ENCODE measurements at regions not wholly inside any gene's neighbourhood (a gene's known extent, or its start where the extent isn't known, plus 50 kb on each side); places are given as distances from the start of the nearest gene placed in this dataset.

DNA sequence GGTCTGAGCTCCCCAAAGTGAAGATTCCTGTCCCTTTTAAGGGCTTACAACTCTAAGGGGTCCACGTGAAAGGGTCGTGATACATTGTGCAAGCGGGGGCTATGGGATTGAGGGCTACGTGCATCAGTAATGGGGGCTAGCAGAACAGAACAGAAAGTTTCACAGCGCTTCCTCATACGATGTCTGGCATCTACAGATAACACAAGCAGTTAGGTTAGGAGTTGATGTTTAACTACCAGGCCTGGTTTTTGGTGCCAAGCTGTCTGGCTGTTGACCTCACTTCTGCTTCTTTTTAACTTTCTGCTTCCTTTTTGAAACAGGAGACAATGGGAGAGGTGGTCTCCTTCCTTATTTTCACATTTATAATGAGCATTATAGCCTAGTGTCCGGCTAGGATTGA is 368.6 kb upstream of the CXorf51A start:
- Histone ChIP-seq H3K4me3 (IDR thresholded peaks at IDR 0.05; ENCODE audit: insufficient read depth, low read depth, low read length) (no peak overlapping the region), H3K4me1 (ENCODE audit: low read depth, poor library complexity, severe bottlenecking) (no peaks in the 10 kb centered on the region), H3K9ac (no peak overlapping the region), H3K27ac (no peak overlapping the region), H2AFZ (ENCODE audit: low read depth) (no peak overlapping the region), H3K36me3 (ENCODE audit: insufficient read depth) (no peaks in the 10 kb centered on the region), H4K20me1 (ENCODE audit: insufficient read depth) (no peaks in the 10 kb centered on the region), H3K4me2 (no peak overlapping the region), H3K79me2 (ENCODE audit: insufficient read depth, low read depth) (no peaks in the 10 kb centered on the region), H3K27me3 (ENCODE audit: insufficient read depth, low read depth) (no peaks in the 10 kb centered on the region)
- no peak for TF ChIP-seq CTCF (conservative IDR thresholded peaks at IDR 0.05; ENCODE audit: low read depth, low read length)

DNA sequence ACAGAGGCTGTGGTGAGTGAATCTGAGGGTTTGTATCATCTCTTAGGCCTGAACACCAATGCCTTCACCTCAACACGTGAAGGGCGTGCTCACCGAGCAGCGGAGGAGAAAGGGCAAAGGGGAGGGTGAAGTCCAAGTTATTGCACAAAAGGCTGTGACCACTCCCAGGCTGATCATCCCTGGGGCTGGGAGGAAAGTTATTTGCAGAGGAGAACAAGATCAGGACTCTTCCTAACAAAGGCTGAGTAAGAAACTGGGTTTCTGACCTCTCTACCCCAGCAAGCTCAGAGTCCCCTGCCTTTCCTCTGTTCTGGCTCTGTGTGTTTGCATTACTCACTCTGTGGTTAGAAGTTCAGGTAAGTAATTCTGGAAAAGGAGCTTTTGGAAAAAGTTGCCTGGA is 366.3 kb upstream of the CXorf51A start:
- no peaks in the 10 kb centered on the region for H3K4me1 ChIP-seq (ENCODE audit: low read depth, poor library complexity, severe bottlenecking)
- no peaks in the 10 kb centered on the region for H3K27me3 ChIP-seq (ENCODE audit: insufficient read depth, low read depth)
- H2AFZ ChIP-seq (ENCODE audit: low read depth) = no peak overlapping the region
- H3K79me2 ChIP-seq (ENCODE audit: insufficient read depth, low read depth) = no peaks in the 10 kb centered on the region
- no peak for TF ChIP-seq CTCF (conservative IDR thresholded peaks at IDR 0.05; ENCODE audit: low read depth, low read length)
- no peak overlapping the region for H3K9ac ChIP-seq
- no peak overlapping the region for H3K27ac ChIP-seq
- H4K20me1 ChIP-seq (ENCODE audit: insufficient read depth) = no peaks in the 10 kb centered on the region
- no peak overlapping the region for H3K4me3 ChIP-seq (IDR thresholded peaks at IDR 0.05; ENCODE audit: insufficient read depth, low read depth, low read length)
- H3K36me3 ChIP-seq (ENCODE audit: insufficient read depth) = no peaks in the 10 kb centered on the region
- H3K4me2 ChIP-seq = no peak overlapping the region

DNA sequence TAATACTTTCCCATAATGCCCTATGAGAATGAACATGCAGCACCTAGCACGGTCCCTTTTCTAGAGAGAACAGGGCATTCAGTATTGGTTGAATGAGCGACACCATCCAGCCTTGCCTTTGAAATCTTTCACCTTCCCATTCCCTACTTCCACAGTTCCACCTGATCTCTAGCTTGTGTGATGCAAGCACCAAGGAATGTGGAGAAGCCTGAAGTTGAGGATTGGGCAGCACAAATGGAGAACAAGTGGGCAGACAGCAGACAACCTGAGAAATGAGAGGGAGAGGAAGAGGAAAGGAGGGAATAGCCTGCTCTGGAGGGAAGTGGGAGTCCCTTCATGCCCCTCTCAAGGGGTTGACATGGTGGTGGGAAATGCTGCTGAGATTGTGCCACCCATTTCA is 365.1 kb upstream of the CXorf51A start:
- Histone ChIP-seq H3K4me3 (IDR thresholded peaks at IDR 0.05; ENCODE audit: insufficient read depth, low read depth, low read length) (no peak overlapping the region), H3K27ac (no peak overlapping the region), H2AFZ (ENCODE audit: low read depth) (no peak overlapping the region), H3K4me1 (ENCODE audit: low read depth, poor library complexity, severe bottlenecking) (no peaks in the 10 kb centered on the region), H4K20me1 (ENCODE audit: insufficient read depth) (no peaks in the 10 kb centered on the region), H3K36me3 (ENCODE audit: insufficient read depth) (no peaks in the 10 kb centered on the region), H3K4me2 (no peak overlapping the region), H3K79me2 (ENCODE audit: insufficient read depth, low read depth) (no peaks in the 10 kb centered on the region), H3K9ac (no peak overlapping the region), H3K27me3 (ENCODE audit: insufficient read depth, low read depth) (no peaks in the 10 kb centered on the region)
- no peak for TF ChIP-seq CTCF (conservative IDR thresholded peaks at IDR 0.05; ENCODE audit: low read depth, low read length)

DNA sequence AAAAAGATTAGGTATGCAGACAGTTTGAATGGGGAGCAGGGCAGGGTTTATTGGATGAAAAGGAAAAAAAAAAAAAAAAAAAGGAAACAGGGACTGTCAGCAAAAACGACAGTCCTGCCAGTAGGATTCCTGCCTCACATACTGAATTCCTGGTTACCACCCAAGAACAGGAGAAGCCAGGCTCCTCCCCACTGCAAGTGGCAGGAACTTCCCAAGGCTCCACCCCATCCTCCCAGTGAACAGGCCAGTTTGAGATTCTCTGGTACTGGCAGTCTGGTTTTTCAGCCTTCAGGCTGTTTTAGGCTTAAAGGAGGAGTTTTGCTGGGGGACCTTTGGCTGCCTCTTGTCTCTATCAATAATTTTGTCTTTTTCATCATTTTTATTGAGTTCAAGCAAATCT is 360.0 kb upstream of the CXorf51A start:
- no peaks in the 10 kb centered on the region for H3K27me3 ChIP-seq (ENCODE audit: insufficient read depth, low read depth)
- no peak overlapping the region for H3K4me3 ChIP-seq (IDR thresholded peaks at IDR 0.05; ENCODE audit: insufficient read depth, low read depth, low read length)
- H2AFZ ChIP-seq (ENCODE audit: low read depth) = no peak overlapping the region
- no peak for TF ChIP-seq CTCF (conservative IDR thresholded peaks at IDR 0.05; ENCODE audit: low read depth, low read length)
- no peak overlapping the region for H3K4me2 ChIP-seq
- no peak overlapping the region for H3K9ac ChIP-seq
- H3K27ac ChIP-seq = no peak overlapping the region
- no peaks in the 10 kb centered on the region for H4K20me1 ChIP-seq (ENCODE audit: insufficient read depth)
- H3K36me3 ChIP-seq (ENCODE audit: insufficient read depth) = no peaks in the 10 kb centered on the region
- no peaks in the 10 kb centered on the region for H3K4me1 ChIP-seq (ENCODE audit: low read depth, poor library complexity, severe bottlenecking)
- H3K79me2 ChIP-seq (ENCODE audit: insufficient read depth, low read depth) = no peaks in the 10 kb centered on the region

DNA sequence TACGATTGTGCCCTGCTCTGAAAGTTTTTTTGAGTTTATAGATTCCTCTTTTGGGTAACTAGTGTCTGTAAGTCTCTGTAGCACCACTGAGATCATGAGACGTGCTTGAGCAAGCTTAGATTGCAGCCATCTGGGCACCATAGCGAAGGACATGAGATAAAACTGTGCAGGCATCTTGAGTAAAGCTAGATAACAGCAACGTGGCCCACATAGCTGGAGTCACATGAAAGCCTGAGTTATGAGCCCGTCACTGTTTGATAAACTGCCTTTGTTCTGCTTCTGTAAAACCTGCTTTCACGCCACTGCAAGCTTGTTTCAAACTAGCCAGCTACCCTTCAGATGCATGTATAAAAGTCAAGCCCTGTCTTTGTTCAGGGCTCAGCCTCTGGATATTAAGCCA is 359.1 kb upstream of the CXorf51A start:
- no peaks in the 10 kb centered on the region for H3K4me1 ChIP-seq (ENCODE audit: low read depth, poor library complexity, severe bottlenecking)
- H3K79me2 ChIP-seq (ENCODE audit: insufficient read depth, low read depth) = no peaks in the 10 kb centered on the region
- no peak overlapping the region for H3K27ac ChIP-seq
- no peaks in the 10 kb centered on the region for H3K27me3 ChIP-seq (ENCODE audit: insufficient read depth, low read depth)
- H3K4me3 ChIP-seq (IDR thresholded peaks at IDR 0.05; ENCODE audit: insufficient read depth, low read depth, low read length) = no peak overlapping the region
- H3K36me3 ChIP-seq (ENCODE audit: insufficient read depth) = no peaks in the 10 kb centered on the region
- no peak for TF ChIP-seq CTCF (conservative IDR thresholded peaks at IDR 0.05; ENCODE audit: low read depth, low read length)
- H3K9ac ChIP-seq = no peak overlapping the region
- no peak overlapping the region for H2AFZ ChIP-seq (ENCODE audit: low read depth)
- no peaks in the 10 kb centered on the region for H4K20me1 ChIP-seq (ENCODE audit: insufficient read depth)
- no peak overlapping the region for H3K4me2 ChIP-seq

Measured in KMS-11 (cell line).